ENCODE measurements at regions not wholly inside any gene's neighbourhood (a gene's known extent, or its start where the extent isn't known, plus 50 kb on each side); places are given as distances from the start of the nearest gene placed in this dataset.

DNA sequence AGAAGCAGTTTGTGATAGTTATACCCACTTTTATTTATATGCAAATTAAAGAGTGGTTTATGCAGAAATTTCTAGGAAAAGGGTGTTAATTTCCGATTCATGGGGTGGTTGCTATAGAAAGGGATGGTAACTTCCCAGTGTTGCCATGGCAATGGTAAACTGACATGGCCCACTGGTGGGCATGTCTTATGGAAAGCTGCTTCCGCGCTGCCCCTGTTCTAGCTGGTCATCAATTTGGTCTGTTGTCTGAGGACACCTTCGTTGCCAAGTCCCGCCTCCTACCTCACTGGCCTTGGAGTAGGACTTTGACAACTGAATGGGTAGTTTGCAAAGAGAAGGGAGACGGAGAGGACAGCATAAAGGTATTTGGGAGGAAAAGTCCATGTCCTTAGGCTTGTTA, 74.0 kb upstream of the SMIM23 start:
- in situ Hi-C loops (cut with HindIII; ENCODE audit: extremely low pct_ligation_motif_present, low pct_unique_long_range_greater_than_20kb) (no loop called here), intact Hi-C loops (cut with micrococcal nuclease; ENCODE audit: unreplicated experiment) (no loop called here)
- H3K4me1 ChIP-seq (ENCODE audit: insufficient read depth, low read length), result no peaks in the 10 kb centered on the region
- H3K9me3 ChIP-seq (ENCODE audit: low read length), result no peaks in the 10 kb centered on the region
- no peak for FAIRE-seq
- no peaks in the 10 kb centered on the region for H3K27me3 ChIP-seq (ENCODE audit: control insufficient read depth in 1 of 2, insufficient read depth in 2 of 2, low read length in 2 of 2)
- H2AFZ ChIP-seq (ENCODE audit: low read length), result no peak overlapping the region
- DNase-seq (ENCODE audit: low spot score), result no peak
- H3K36me3 ChIP-seq (replicated peaks in 1 of 2; ENCODE audit: control insufficient read depth in 1 of 2, insufficient read depth in 2 of 2, low read length in 2 of 2), result no peaks in the 10 kb centered on the region
- CTCF ChIA-PET (ENCODE audit: low intra/inter-chr PET ratio, low total read pairs), result no interaction called here
- no peak overlapping the region for H3K27ac ChIP-seq (ENCODE audit: extremely low read length, insufficient read depth, low read length)
- TF ChIP-seq, protein P1, sequence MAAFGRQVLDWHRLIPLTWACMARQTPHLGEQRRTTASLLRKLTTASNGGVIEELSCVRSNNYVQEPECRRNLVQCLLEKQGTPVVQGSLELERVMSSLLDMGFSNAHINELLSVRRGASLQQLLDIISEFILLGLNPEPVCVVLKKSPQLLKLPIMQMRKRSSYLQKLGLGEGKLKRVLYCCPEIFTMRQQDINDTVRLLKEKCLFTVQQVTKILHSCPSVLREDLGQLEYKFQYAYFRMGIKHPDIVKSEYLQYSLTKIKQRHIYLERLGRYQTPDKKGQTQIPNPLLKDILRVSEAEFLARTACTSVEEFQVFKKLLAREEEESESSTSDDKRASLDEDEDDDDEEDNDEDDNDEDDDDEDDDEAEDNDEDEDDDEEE (CRISPR knock-in tag; IDR thresholded peaks at IDR 0.05), result no peak
- TF ChIP-seq NFE2L2 (IDR thresholded peaks at IDR 0.05; ENCODE audit: low read length), result no peak
- no peak for TF ChIP-seq KMT2A (CRISPR knock-in tag; IDR thresholded peaks at IDR 0.05)
- TF ChIP-seq HES4 (CRISPR knock-in tag; IDR thresholded peaks at IDR 0.05; ENCODE audit: borderline replicate concordance), result no peak
- TF ChIP-seq MXD3 (CRISPR knock-in tag; IDR thresholded peaks at IDR 0.05), result no peak
- no peak for TF ChIP-seq FLYWCH1 (CRISPR knock-in tag; IDR thresholded peaks at IDR 0.05)
- TF ChIP-seq GPBP1L1 (CRISPR knock-in tag; IDR thresholded peaks at IDR 0.05), result no peak
- no peak for TF ChIP-seq XBP1 (CRISPR knock-in tag; IDR thresholded peaks at IDR 0.05)
- TF ChIP-seq ZBTB10 (CRISPR knock-in tag; IDR thresholded peaks at IDR 0.05; ENCODE audit: borderline replicate concordance), result no peak
- TF ChIP-seq ZNF839 (CRISPR knock-in tag; IDR thresholded peaks at IDR 0.05; ENCODE audit: borderline replicate concordance), result no peak
- no peak for TF ChIP-seq CREB1 (IDR thresholded peaks at IDR 0.05)
- TF ChIP-seq CREB1 (CRISPR knock-in tag; IDR thresholded peaks at IDR 0.05), result no peak
- BruUV-seq (replicated peaks), result no TSS peak
- H3K4me3 ChIP-seq (replicated peaks in 1 of 3; ENCODE audit: insufficient read depth in 1 of 3, low read depth in 2 of 3, low read length in 3 of 3), result no peak overlapping the region
- 6% methylated on average over 6 of the region's 6 CpGs for WGBS (ENCODE audit: low lambda C conversion rate)
- no peak for ATAC-seq
- no peaks in the 10 kb centered on the region for H3K79me2 ChIP-seq (ENCODE audit: insufficient read depth, low read length)
- POLR2A ChIA-PET, result no interaction called here
- no peaks in the 10 kb centered on the region for H4K20me1 ChIP-seq (ENCODE audit: insufficient read depth, low read length)
- H3K9ac ChIP-seq (ENCODE audit: insufficient read depth, low read depth, low read length), result no peak overlapping the region
- H3K4me2 ChIP-seq (ENCODE audit: low read depth, low read length), result no peak overlapping the region

All from HepG2 (cell line).